Osteoblast (primary cell): ENCODE measurements at regions not wholly inside any gene's neighbourhood (a gene's known extent, or its start where the extent isn't known, plus 50 kb on each side); places are given as distances from the start of the nearest gene placed in this dataset.
"Not testable (repeated sequence)": the region's sequence is repeated elsewhere in the genome, so short reads cannot be mapped to it uniquely, and the experiment has no call there.

Experiments
- DNase-seq: peaks from one replicate; pipeline ENCODE4 v3.0.0; 2011; ENCODE audit warnings: low spot score, mixed read lengths; ENCODE audit not compliant: insufficient read length; ENCODE audit errors: missing footprints
- H2AFZ ChIP-seq: 2 replicates; pipeline ENCODE4 v1.6.0; 2011; ENCODE audit warnings: mild to moderate bottlenecking, low read length
- H3K27ac ChIP-seq: 2 replicates; pipeline ENCODE4 v1.5.1; 2011; ENCODE audit warnings: mild to moderate bottlenecking, low read depth, low read length, moderate library complexity
- H3K27me3 ChIP-seq: 2 replicates; pipeline ENCODE4 v1.6.0; 2012; ENCODE audit warnings: mild to moderate bottlenecking, control low read depth, inconsistent platforms, low read length, moderate library complexity; ENCODE audit not compliant: insufficient read depth
- H3K36me3 ChIP-seq: 2 replicates; pipeline ENCODE4 v1.5.1; 2011; ENCODE audit warnings: mild to moderate bottlenecking, low read length, control low read depth, moderate library complexity; ENCODE audit not compliant: insufficient read depth
- H3K4me1 ChIP-seq: 2 replicates; pipeline ENCODE4 v1.5.1; 2011; ENCODE audit warnings: mild to moderate bottlenecking, low read length, control low read depth, moderate library complexity; ENCODE audit not compliant: insufficient read depth
- H3K4me2 ChIP-seq: 2 replicates; pipeline ENCODE4 v1.6.0; 2011; ENCODE audit warnings: mild to moderate bottlenecking, low read length; ENCODE audit not compliant: insufficient read depth
- H3K4me3 ChIP-seq: fragments of 200-600 bp; sonication (generic); 3 replicates; pipeline ENCODE4 v1.5.1; 2012; ENCODE audit warnings: mild to moderate bottlenecking, low read length, inconsistent platforms; ENCODE audit not compliant: insufficient read depth
- H3K79me2 ChIP-seq: 2 replicates; pipeline ENCODE4 v1.6.0; 2012; ENCODE audit warnings: mild to moderate bottlenecking, low read length, control low read depth, inconsistent platforms; ENCODE audit not compliant: insufficient read depth
- H3K9me3 ChIP-seq: 2 replicates; pipeline ENCODE4 v1.5.1; 2011; ENCODE audit warnings: low read depth, low read length, control low read depth
- H4K20me1 ChIP-seq: 2 replicates; pipeline ENCODE4 v1.6.0; 2012; ENCODE audit warnings: mild to moderate bottlenecking, low read length, control low read depth; ENCODE audit not compliant: insufficient read depth

DNA sequence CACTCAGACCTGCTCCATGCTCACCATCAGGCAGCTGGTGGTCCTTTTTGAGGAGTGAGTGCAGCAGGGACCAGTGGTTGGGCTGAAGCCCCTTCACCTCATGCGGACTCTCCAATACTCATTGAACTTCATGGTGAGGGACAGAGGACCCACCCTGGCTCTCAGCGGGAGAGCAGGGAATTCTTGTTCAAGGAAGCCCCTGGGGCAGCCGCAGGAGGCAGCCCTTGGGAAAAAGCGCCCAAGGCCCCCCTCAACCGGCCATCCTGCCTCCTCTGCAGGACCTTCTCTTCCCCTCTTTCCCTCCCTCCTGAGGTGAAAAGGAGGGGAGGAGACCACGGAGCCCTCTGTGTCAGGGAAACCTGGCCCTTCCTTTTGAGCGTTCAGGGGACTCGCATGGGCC is 4510.9 kb upstream of the OR11H1 start:
- not testable (repeated sequence) for H3K27ac ChIP-seq, H3K79me2 ChIP-seq, H2AFZ ChIP-seq, H3K27me3 ChIP-seq, H3K4me2 ChIP-seq, H3K4me1 ChIP-seq, H4K20me1 ChIP-seq, H3K4me3 ChIP-seq, DNase-seq, H3K9me3 ChIP-seq, H3K36me3 ChIP-seq

DNA sequence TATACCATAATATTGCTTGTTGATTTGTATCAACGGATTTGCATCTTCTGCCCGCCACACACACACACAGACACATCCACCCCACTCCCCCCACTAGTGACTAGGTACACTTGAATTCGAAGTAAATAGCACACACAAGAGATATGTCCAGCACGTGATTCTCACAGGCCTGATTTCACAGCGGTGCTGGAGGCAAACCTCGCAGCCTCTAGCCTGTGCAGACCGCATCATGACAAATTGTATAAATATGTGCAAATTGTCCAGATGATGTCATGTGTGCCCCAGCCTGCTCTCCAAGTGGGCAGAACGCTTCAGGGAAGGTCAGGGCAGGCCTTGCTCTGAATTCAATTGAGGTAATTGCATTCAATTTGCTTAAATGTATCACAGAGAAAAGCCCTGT is 4507.5 kb upstream of the OR11H1 start:
- H2AFZ ChIP-seq, H3K79me2 ChIP-seq, H3K27ac ChIP-seq, H3K4me2 ChIP-seq, H3K9me3 ChIP-seq, H3K4me3 ChIP-seq, H3K36me3 ChIP-seq, H3K27me3 ChIP-seq, H3K4me1 ChIP-seq, DNase-seq, H4K20me1 ChIP-seq: not testable (repeated sequence)

DNA sequence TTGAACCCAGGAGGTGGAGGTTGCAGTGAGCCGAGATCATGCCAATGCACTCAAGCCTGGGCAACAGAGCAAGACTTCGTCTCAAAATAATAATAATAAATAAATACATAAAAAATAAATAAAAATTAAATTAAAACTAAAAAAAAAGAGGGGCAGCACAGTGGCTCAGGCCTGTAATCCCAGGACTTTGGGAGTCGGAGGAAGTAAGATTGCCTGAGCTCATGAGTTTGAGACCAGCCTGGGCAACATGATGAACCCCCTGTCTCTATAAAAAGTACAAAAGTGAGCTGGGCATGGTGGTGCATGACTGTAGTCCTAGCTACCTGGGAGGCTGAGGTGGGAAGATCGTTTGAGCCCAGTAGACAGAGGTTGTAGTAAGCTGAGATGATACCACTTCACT is 4501.5 kb upstream of the OR11H1 start:
- H3K27me3 ChIP-seq, H2AFZ ChIP-seq, H3K27ac ChIP-seq, H3K79me2 ChIP-seq, H3K4me1 ChIP-seq, DNase-seq, H3K36me3 ChIP-seq, H3K4me3 ChIP-seq, H4K20me1 ChIP-seq, H3K9me3 ChIP-seq, H3K4me2 ChIP-seq: not testable (repeated sequence)

DNA sequence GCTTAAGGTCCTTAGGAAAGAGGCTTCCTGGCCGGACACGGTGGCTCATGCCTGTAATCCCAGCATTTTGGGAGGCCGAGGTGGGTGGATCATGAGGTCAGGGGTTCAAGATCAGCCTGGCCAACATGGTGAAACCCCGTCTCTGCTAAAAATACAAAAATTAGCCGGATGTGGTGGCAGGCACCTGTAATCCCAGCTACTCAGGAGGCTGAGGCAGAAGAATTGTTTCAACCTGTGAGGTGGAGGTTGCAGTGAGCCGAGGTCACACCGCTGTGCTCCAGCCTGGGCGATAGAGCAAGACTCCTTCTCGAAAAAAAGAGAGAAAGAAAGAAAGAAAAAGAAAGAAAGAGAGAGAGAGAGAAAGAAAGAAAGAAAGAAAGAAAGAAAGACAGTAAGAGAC is 4500.9 kb upstream of the OR11H1 start:
- not testable (repeated sequence) for H3K27ac ChIP-seq, H2AFZ ChIP-seq, H3K4me1 ChIP-seq, H3K79me2 ChIP-seq, H3K9me3 ChIP-seq, H3K4me3 ChIP-seq, H4K20me1 ChIP-seq, DNase-seq, H3K27me3 ChIP-seq, H3K4me2 ChIP-seq, H3K36me3 ChIP-seq

DNA sequence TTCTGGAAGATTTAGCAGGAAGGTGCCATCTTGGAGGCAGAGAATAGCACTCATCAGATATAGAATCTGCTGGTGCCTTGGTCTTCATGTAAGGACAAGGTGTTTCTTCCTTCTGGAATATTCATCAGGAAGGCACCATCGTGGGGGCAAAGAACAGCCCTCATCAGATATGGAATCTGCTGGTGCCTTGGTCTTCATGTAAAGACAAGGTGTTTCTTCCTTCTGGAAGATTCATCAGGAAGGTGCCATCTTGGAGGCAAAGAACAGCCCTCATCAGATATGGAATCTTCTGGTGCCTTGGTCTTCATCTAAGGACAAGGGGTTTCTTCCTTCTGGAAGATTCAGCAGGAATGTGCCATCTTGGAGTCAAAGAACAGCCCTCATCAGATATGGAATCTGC is 4500.5 kb upstream of the OR11H1 start:
- not testable (repeated sequence) for H3K4me1 ChIP-seq, H4K20me1 ChIP-seq, H3K27me3 ChIP-seq, DNase-seq, H2AFZ ChIP-seq, H3K27ac ChIP-seq, H3K9me3 ChIP-seq, H3K4me3 ChIP-seq, H3K4me2 ChIP-seq, H3K79me2 ChIP-seq, H3K36me3 ChIP-seq

DNA sequence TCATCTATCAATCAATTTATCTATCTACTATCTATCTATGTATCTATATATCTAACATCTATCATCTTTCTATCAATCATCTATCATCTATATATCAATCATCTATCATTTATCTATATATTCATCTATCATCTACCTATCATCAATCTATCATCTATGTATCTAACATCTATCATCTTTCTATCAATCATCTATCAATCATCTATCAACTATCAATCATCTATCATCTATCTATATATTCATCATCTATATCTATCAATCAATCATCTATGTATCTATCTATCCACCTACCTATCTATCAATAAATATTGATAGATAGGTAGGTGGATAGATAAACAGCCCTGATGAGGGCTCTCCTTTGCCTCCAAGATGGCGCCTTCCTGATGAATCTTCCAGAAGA is 4499.8 kb upstream of the OR11H1 start:
- H4K20me1 ChIP-seq, H3K4me2 ChIP-seq, H3K9me3 ChIP-seq, H2AFZ ChIP-seq, H3K79me2 ChIP-seq, H3K4me1 ChIP-seq, H3K27me3 ChIP-seq, H3K27ac ChIP-seq, H3K4me3 ChIP-seq, DNase-seq, H3K36me3 ChIP-seq: not testable (repeated sequence)

DNA sequence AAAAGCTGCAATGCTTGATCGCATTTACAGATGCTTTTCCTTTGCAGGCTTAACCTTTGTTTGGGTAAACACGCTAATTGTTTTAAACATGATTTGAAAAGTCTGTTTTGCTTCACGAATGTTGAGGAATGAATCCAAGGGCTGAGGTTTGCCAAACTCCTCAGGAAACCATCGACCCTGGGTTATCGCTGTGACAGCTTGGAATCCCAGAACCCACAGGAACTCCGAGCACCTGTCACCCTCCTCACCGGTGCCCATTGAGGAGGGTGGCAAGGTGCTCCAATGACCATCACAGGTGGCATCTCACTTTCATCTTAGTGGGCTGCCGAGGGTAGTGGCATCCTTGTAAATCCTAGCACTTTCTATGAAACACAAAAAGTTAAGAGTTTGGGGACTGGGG is 4498.5 kb upstream of the OR11H1 start:
- H4K20me1 ChIP-seq, H3K4me1 ChIP-seq, H3K9me3 ChIP-seq, H2AFZ ChIP-seq, DNase-seq, H3K27me3 ChIP-seq, H3K4me2 ChIP-seq, H3K4me3 ChIP-seq, H3K36me3 ChIP-seq, H3K79me2 ChIP-seq, H3K27ac ChIP-seq: not testable (repeated sequence)

DNA sequence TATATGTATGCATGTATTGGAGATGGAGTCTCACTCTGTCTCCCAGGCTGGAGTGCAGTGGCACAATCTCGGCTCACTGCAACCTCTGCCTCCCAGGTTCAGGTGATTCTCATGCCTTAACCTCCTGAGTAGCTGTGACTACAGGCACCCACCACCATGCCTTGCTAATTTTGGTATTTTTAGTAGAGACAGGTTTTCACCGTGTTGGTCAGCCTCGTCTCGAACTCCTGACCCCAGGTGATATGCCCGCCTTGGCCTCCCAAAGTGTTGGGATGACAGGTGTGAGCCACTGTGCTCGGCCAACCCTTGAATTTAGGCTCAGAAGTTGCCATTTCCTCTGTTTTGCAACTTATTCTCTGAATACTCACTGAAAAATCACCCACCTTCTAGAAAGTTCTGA is 4498.0 kb upstream of the OR11H1 start:
- H2AFZ ChIP-seq, H3K4me3 ChIP-seq, H3K27ac ChIP-seq, H4K20me1 ChIP-seq, H3K36me3 ChIP-seq, DNase-seq, H3K4me2 ChIP-seq, H3K27me3 ChIP-seq, H3K79me2 ChIP-seq, H3K4me1 ChIP-seq: not testable (repeated sequence)
- H3K9me3 ChIP-seq, result peaks cover 13% of the 10 kb centered on the region

DNA sequence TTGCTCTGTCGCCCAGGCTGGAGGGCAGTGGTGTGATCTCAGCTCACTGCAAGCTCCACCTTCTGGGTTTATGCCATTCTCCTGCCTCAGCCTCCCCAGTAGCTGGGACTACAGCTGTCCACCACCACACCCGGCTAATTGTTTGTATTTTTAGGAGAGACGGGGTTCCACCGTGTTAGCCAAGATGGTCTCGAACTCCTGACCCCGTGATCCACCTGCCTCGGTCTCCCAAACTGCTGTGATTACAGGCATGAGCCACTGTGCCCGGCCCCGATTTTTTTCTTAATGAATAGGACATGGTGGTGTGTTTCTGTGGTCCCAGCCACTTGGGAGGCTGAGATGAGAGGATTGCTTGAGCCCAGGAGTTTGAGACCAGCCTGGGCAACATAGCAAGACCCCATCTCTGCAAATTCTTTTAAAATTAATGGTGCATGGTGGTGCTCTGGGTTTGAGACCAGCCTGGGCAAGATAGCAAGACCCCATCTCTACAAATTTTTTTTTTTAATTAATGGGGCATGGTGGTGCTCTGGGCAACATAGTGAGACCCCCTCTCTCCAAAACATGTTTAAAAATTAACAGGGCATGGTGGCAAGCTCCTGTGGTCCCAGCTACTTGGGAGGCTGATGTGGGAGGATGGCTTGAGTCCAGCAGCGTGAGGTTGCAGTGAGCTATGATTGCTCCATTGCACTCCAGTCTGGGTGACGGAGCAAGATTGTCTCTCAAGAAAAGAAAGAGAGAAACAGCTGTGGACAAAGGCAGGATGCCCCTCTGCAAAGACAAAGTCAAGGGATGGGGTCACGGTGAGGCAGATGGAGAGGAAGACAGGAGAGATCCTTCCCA is 4497.2 kb upstream of the OR11H1 start:
- not testable (repeated sequence) for H3K4me2 ChIP-seq
- H3K9me3 ChIP-seq, result peaks cover 14% of the 10 kb centered on the region

More for the DNA sequence above, 4497.2 kb upstream of the OR11H1 start:
- not testable (repeated sequence) for H3K4me1 ChIP-seq, H3K4me3 ChIP-seq, H4K20me1 ChIP-seq, H3K27ac ChIP-seq, H3K36me3 ChIP-seq, H3K27me3 ChIP-seq, DNase-seq, H2AFZ ChIP-seq, H3K79me2 ChIP-seq
